ENCODE measurements at regions not wholly inside any gene's neighbourhood (a gene's known extent, or its start where the extent isn't known, plus 50 kb on each side); places are given as distances from the start of the nearest gene placed in this dataset.

DNA sequence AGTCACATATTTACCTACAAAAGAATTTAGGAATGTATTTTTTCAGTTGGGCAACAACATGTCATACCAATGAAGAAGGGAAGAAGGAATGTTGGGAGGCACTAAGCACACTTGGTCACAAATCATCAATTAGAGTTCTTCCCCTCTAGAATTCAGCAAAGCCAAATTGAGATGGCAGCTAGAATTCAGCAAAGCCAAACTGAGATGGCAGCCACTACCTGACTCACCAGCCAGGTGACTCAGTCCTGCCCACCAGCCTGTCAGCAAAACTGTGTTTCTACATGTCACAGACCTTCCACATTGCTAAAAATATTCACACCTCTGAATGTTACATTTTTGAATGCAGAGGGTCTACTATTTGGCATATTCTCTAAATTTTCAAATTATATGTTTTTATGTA is 63.2 kb upstream of the NOCT start:
- no peak overlapping the region for H3K27ac Mint-ChIP-seq
- no peaks in the 10 kb centered on the region for H3K4me1 Mint-ChIP-seq
- H3K4me3 Mint-ChIP-seq, result no peak overlapping the region
- DNase-seq, result no peak
- ATAC-seq (ENCODE audit: low read depth), result no peak
- intact Hi-C loops (cut with micrococcal nuclease), result no loop called here
- ChIA-PET POLR2A (no interaction called here), CTCF (no interaction called here)
- H3K27me3 Mint-ChIP-seq, result peaks cover 9% of the 10 kb centered on the region
- no peaks in the 10 kb centered on the region for H3K36me3 Mint-ChIP-seq (ENCODE audit: low read depth)
- TF ChIP-seq, protein P1, sequence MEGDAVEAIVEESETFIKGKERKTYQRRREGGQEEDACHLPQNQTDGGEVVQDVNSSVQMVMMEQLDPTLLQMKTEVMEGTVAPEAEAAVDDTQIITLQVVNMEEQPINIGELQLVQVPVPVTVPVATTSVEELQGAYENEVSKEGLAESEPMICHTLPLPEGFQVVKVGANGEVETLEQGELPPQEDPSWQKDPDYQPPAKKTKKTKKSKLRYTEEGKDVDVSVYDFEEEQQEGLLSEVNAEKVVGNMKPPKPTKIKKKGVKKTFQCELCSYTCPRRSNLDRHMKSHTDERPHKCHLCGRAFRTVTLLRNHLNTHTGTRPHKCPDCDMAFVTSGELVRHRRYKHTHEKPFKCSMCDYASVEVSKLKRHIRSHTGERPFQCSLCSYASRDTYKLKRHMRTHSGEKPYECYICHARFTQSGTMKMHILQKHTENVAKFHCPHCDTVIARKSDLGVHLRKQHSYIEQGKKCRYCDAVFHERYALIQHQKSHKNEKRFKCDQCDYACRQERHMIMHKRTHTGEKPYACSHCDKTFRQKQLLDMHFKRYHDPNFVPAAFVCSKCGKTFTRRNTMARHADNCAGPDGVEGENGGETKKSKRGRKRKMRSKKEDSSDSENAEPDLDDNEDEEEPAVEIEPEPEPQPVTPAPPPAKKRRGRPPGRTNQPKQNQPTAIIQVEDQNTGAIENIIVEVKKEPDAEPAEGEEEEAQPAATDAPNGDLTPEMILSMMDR (IDR thresholded peaks at IDR 0.05), result no peak
- H3K9me3 Mint-ChIP-seq, result no peaks in the 10 kb centered on the region

DNA sequence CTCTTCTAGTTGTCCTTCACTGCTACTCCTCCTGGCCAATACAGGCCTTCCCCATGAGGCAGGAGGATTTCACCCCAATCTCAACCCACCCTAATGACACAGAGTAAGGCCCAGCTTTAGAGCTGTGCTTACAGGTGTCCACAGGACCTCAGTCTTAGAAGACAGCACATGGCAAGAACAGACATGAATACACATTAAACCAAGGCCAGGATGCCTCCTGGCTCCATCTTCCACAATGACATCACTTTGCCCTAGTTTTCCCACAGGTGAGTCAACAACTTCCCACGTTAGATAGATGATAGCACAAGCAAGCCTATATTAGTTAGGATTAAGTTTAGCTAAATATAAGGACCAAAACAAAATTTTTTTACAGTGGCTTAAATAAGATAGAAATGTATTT is 63.8 kb upstream of the NOCT start:
- ChIA-PET POLR2A (no interaction called here), CTCF (no interaction called here)
- intact Hi-C loops (cut with micrococcal nuclease), result no loop called here
- H3K36me3 Mint-ChIP-seq (ENCODE audit: low read depth), result no peaks in the 10 kb centered on the region
- DNase-seq, result no peak
- TF ChIP-seq, protein P1 (IDR thresholded peaks at IDR 0.05), result no peak
- ATAC-seq (ENCODE audit: low read depth), result no peak
- no peak overlapping the region for H3K4me3 Mint-ChIP-seq
- no peaks in the 10 kb centered on the region for H3K4me1 Mint-ChIP-seq
- H3K27me3 Mint-ChIP-seq, result peaks cover 4% of the 10 kb centered on the region
- no peak overlapping the region for H3K27ac Mint-ChIP-seq
- H3K9me3 Mint-ChIP-seq, result no peaks in the 10 kb centered on the region

DNA sequence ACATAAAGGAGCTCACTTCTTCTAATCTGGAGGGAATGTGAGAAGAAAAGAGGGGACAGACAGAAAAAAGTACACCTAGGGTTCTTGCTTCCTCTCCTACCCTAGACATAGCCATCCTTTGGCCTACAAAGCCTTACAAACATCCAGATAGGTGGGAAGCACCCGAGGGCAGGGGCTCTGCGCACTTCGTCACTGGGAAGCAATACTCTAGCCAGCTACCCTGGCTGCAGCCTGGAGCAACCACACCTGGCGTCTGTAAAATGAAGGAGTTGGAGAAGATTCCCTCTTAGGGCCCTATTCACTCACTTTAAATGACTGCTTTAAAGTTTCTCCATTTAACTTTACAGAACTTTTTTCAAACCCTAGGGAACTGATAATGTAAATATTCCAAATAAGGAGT is 65.7 kb upstream of the NOCT start:
- CTCF ChIA-PET, result no interaction called here
- no peaks in the 10 kb centered on the region for H3K36me3 Mint-ChIP-seq (ENCODE audit: low read depth)
- no peak overlapping the region for H3K27ac Mint-ChIP-seq
- POLR2A ChIA-PET, result no interaction called here
- intact Hi-C loops (cut with micrococcal nuclease), result no loop called here
- ATAC-seq (ENCODE audit: low read depth) (no peak), DNase-seq (no peak)
- H3K27me3 Mint-ChIP-seq, result peaks cover 3% of the 10 kb centered on the region
- H3K9me3 Mint-ChIP-seq, result peaks cover 2% of the 10 kb centered on the region
- H3K4me3 Mint-ChIP-seq, result no peak overlapping the region
- TF ChIP-seq, protein P1 (IDR thresholded peaks at IDR 0.05), result no peak
- peaks cover 2% of the 10 kb centered on the region for H3K4me1 Mint-ChIP-seq

DNA sequence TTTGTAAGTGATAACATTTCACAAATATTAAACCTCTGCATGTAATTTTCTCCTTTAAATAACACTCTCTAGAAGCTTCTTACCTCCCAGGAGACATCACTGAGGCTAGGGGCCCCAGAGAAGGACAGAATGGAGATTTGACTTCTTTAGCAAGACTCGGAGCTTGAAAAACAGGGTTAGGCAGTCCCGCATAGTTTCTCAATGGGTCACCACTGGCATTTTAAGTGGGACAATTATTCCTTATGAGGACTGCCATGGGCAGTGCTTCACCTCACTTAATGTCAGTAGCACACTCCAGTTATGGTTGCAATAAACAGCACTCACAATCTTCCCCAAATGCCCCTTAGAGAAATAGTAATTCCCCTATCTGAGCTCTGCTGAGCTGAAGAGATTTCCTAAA is 66.7 kb upstream of the NOCT start:
- ChIA-PET POLR2A (interaction anchor here (0.5 to 0.6 kb wide), 2 partner anchors 17 kb away, joined by 3 to 4 read pairs; no protein-coding TSS in a partner anchor), CTCF (no interaction called here)
- ATAC-seq (ENCODE audit: low read depth) (no peak), DNase-seq (no peak)
- intact Hi-C loops (cut with micrococcal nuclease), result no loop called here
- H3K27ac Mint-ChIP-seq, result no peak overlapping the region
- H3K4me1 Mint-ChIP-seq, result peaks cover 3% of the 10 kb centered on the region
- no peaks in the 10 kb centered on the region for H3K36me3 Mint-ChIP-seq (ENCODE audit: low read depth)
- no peak overlapping the region for H3K4me3 Mint-ChIP-seq
- H3K9me3 Mint-ChIP-seq, result peaks cover 2% of the 10 kb centered on the region
- TF ChIP-seq, protein P1 (IDR thresholded peaks at IDR 0.05), result no peak
- no peaks in the 10 kb centered on the region for H3K27me3 Mint-ChIP-seq

DNA sequence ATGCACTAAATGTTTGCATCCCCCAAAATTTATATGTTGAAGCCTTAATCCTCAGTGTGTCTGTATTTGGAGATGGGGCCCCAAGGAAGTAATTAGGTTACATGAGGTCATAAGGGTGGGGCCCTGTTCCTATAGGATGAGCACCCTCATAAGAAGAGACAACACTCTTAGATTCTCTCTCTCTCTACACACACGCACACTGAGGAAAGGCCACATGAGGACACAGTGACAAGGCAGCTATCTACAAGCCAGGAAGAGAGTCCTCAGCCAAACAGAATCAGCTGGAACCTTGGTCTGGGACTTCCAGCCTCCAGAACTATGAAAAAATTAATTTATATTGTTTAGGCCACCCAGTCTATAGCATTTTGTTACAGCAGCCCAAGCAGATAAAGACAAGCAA is 69.3 kb upstream of the NOCT start:
- TF ChIP-seq, protein P1 (IDR thresholded peaks at IDR 0.05), result no peak
- Mint-ChIP-seq H3K9me3 (peaks cover 2% of the 10 kb centered on the region), H3K36me3 (ENCODE audit: low read depth) (no peaks in the 10 kb centered on the region), H3K27me3 (no peaks in the 10 kb centered on the region), H3K27ac (no peak overlapping the region), H3K4me3 (no peak overlapping the region), H3K4me1 (peaks cover 5% of the 10 kb centered on the region)
- DNase-seq (no peak), ATAC-seq (ENCODE audit: low read depth) (no peak)
- CTCF ChIA-PET, result no interaction called here
- POLR2A ChIA-PET, result no interaction called here
- intact Hi-C loops (cut with micrococcal nuclease), result no loop called here

All from activated B cell treated with CpG ODN at 0.5 μM for 24 hours (primary cell).